ENCODE measurements at regions not wholly inside any gene's neighbourhood (a gene's known extent, or its start where the extent isn't known, plus 50 kb on each side); places are given as distances from the start of the nearest gene placed in this dataset.

GRCh38 chr2:236639461-236640235 is 70.0 kb downstream of the ACKR3 start:
- no peak for TF ChIP-seq POLR2A (IDR thresholded peaks at IDR 0.05)
- no peak for TF ChIP-seq CTCF (IDR thresholded peaks at IDR 0.05)
